A673 (cell line): ENCODE measurements at regions not wholly inside any gene's neighbourhood (a gene's known extent, or its start where the extent isn't known, plus 50 kb on each side); places are given as distances from the start of the nearest gene placed in this dataset.

Experiments used
- BruUV-seq: library from RNA; stranded (reverse); fragments of 400-500 nt; replicated peaks from 2 replicates; lab custom pipeline; 2021; lab: Mats Ljungman, UMichigan
- CTCF ChIA-PET: fragments of 300-600 bp; sonication (Branson Sonifier 250); formaldehyde crosslinking; loops from one replicate; lab custom pipeline; 2022; ENCODE audit warnings: antibody characterized with exemption; lab: Charles Lee
- POLR2A ChIA-PET: fragments of 300-600 bp; sonication (Branson Sonifier 250); formaldehyde crosslinking; loops from one replicate; lab custom pipeline; 2022; ENCODE audit warnings: antibody characterized with exemption; ENCODE audit not compliant: low non-redundant PET; lab: Charles Lee
- DNase-seq: peaks from one replicate; pipeline ENCODE4 v3.0.0-alpha.2; 2015; ENCODE audit warnings: low spot score
- H3K27ac ChIP-seq: fragments of 200-600 bp; sonication (generic); 2 replicates; pipeline ENCODE4 v1.5.1; 2016; ENCODE audit warnings: mixed run types, low read depth, mild to moderate bottlenecking, mixed read lengths, antibody characterized with exemption, low read length; ENCODE audit not compliant: poor library complexity, severe bottlenecking
- H3K27me3 ChIP-seq: fragments of 200-600 bp; sonication (generic); replicated peaks from 2 replicates; pipeline ENCODE4 v1.6.1; 2017; ENCODE audit warnings: mixed run types, low read depth, mild to moderate bottlenecking, mixed read lengths, antibody characterized with exemption, low read length; ENCODE audit not compliant: insufficient read depth, poor library complexity
- H3K36me3 ChIP-seq: fragments of 200-600 bp; sonication (generic); 2 replicates; pipeline ENCODE4 v1.6.1; 2016; ENCODE audit warnings: mixed run types, mild to moderate bottlenecking, mixed read lengths, antibody characterized with exemption, low read length; ENCODE audit not compliant: insufficient read depth, poor library complexity, severe bottlenecking
- H3K4me1 ChIP-seq: fragments of 200-600 bp; sonication (generic); 2 replicates; pipeline ENCODE4 v1.6.1; 2017; ENCODE audit warnings: mixed run types, mild to moderate bottlenecking, mixed read lengths, antibody characterized with exemption, low read length; ENCODE audit not compliant: insufficient read depth, poor library complexity, severe bottlenecking
- H3K4me3 ChIP-seq: fragments of 200-600 bp; sonication (generic); 2 replicates; pipeline ENCODE4 v1.5.1; 2016; ENCODE audit warnings: low read depth, mixed run types, mild to moderate bottlenecking, mixed read lengths, low read length; ENCODE audit not compliant: poor library complexity, severe bottlenecking
- H3K9me3 ChIP-seq: fragments of 200-600 bp; sonication (generic); 2 replicates; pipeline ENCODE4 v1.6.1; 2016; ENCODE audit warnings: mixed run types, low read depth, mild to moderate bottlenecking, mixed read lengths, antibody characterized with exemption, low read length; ENCODE audit not compliant: poor library complexity, severe bottlenecking
- EZH2 ChIP-seq: fragments of 200-600 bp; sonication (generic); IDR thresholded peaks from 2 replicates; pipeline ENCODE4 v1.6.1; 2017; ENCODE audit warnings: borderline replicate concordance, low read depth, mild to moderate bottlenecking, mixed read lengths, antibody characterized with exemption, low read length; ENCODE audit not compliant: poor library complexity, severe bottlenecking
- intact Hi-C: fragments of 100-400 bp; cut with micrococcal nuclease; formaldehyde crosslinking; loops from one replicate; pipeline ENCODE4 v1.10.0; 2022; ENCODE audit not compliant: unreplicated experiment
- TF ChIP-seq, protein P1 (sequence below): fragments of 300-800, 200-600 bp; sonication (generic); conservative IDR thresholded peaks from 2 replicates; pipeline ENCODE4 v1.5.1; 2017; ENCODE audit warnings: low read depth, mild to moderate bottlenecking, antibody characterized with exemption, low read length, moderate library complexity, mixed read lengths

DNA sequence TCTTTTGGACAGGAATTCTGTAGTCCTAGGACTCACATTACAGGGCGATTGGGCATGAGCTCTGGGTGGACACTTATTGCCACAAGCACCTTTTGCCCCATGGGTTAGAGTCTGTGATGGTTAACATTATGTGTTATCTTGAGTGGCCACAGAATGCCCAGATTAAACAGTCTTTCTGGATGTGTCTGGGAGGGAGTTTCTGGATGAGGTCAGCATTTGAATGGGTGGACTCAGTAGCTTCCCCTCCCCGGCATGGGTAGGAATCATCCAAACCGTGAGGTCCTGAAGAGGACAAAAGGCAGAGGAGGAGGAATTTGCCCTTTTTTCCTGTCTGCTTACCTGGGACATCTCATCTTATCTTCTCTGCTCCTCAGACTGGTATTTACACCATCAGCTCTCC is 85.6 kb downstream of the BMP4 start:
- CTCF ChIA-PET = no interaction called here
- TF ChIP-seq, protein P1, sequence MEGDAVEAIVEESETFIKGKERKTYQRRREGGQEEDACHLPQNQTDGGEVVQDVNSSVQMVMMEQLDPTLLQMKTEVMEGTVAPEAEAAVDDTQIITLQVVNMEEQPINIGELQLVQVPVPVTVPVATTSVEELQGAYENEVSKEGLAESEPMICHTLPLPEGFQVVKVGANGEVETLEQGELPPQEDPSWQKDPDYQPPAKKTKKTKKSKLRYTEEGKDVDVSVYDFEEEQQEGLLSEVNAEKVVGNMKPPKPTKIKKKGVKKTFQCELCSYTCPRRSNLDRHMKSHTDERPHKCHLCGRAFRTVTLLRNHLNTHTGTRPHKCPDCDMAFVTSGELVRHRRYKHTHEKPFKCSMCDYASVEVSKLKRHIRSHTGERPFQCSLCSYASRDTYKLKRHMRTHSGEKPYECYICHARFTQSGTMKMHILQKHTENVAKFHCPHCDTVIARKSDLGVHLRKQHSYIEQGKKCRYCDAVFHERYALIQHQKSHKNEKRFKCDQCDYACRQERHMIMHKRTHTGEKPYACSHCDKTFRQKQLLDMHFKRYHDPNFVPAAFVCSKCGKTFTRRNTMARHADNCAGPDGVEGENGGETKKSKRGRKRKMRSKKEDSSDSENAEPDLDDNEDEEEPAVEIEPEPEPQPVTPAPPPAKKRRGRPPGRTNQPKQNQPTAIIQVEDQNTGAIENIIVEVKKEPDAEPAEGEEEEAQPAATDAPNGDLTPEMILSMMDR = no peak
- no peak for TF ChIP-seq EZH2

DNA sequence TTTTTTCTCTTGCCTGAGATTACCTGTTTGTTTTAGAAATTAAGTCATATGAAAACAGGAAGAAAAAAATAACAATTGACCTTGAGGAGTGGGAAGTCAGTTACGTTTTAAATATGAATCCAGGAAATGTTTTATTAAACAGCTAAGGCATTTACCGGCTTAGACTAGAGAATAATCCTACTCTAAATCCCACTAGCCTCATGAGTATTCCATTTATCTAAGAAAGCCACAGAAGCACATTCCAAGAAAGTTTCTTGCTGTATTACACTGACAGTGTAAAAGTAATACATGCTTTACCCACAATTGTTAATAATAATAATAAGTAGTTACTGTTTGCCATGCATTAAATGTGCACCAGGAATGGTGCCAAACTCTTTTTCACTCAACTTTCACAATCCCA is 90.9 kb downstream of the BMP4 start:
- TF ChIP-seq, protein P1 = no peak
- no peak for TF ChIP-seq EZH2
- Histone ChIP-seq H3K27ac (no peak overlapping the region), H3K27me3 (peaks cover 36% of the 10 kb centered on the region), H3K9me3 (no peaks in the 10 kb centered on the region), H3K4me1 (no peaks in the 10 kb centered on the region), H3K4me3 (no peak overlapping the region), H3K36me3 (no peaks in the 10 kb centered on the region)
- no peak for DNase-seq
- intact Hi-C loops = no loop called here
- ChIA-PET CTCF (no interaction called here), POLR2A (no interaction called here)
- no TSS peak for BruUV-seq

More for the DNA sequence above, 85.6 kb downstream of the BMP4 start:
- DNase-seq = no peak
- Histone ChIP-seq H3K4me1 (no peaks in the 10 kb centered on the region), H3K9me3 (no peaks in the 10 kb centered on the region), H3K27me3 (peaks cover 8% of the 10 kb centered on the region), H3K4me3 (no peak overlapping the region), H3K27ac (no peak overlapping the region), H3K36me3 (no peaks in the 10 kb centered on the region)
- no TSS peak for BruUV-seq
- intact Hi-C loops = no loop called here
- POLR2A ChIA-PET = no interaction called here

- Histone ChIP-seq H3K27me3 (peaks cover 56% of the 10 kb centered on the region), H3K9me3 (no peaks in the 10 kb centered on the region), H3K27ac (no peak overlapping the region), H3K36me3 (no peaks in the 10 kb centered on the region), H3K4me1 (no peaks in the 10 kb centered on the region), H3K4me3 (no peak overlapping the region)
- no peak for DNase-seq
- TF ChIP-seq, protein P1 = no peak
- TF ChIP-seq EZH2 = no peak
- CTCF ChIA-PET = no interaction called here
- POLR2A ChIA-PET = no interaction called here
- no TSS peak for BruUV-seq
- intact Hi-C loops = no loop called here
Observed at GRCh38 chr14:53861781-53862180, 94.8 kb downstream of the BMP4 start.
